GM21423 (cell line): ENCODE measurements at regions not wholly inside any gene's neighbourhood (a gene's known extent, or its start where the extent isn't known, plus 50 kb on each side); places are given as distances from the start of the nearest gene placed in this dataset.
"Not testable (repeated sequence)": the region's sequence is repeated elsewhere in the genome, so short reads cannot be mapped to it uniquely, and the experiment has no call there.

Experiments used
- ATAC-seq: cut with Tn5 transposase; IDR thresholded peaks from one replicate; pipeline ENCODE4 v1.9.1; 2021; ENCODE audit warnings: mild to moderate bottlenecking, moderate library complexity; ENCODE audit not compliant: unreplicated experiment

GRCh38 chr14:100416921-100417860 is 94.1 kb downstream of the SLC25A47 start:
- no peak for ATAC-seq

- ATAC-seq = no peak
These were observed 96.7 kb downstream of the SLC25A47 start for GRCh38 chr14:100419856-100420255.

GRCh38 chr14:100421756-100422470 is 98.8 kb downstream of the SLC25A47 start:
- ATAC-seq = no peak

GRCh38 chr14:100422556-100423316 is 99.6 kb downstream of the SLC25A47 start:
- ATAC-seq = no peak

- no peak for ATAC-seq
These were observed 100.3 kb downstream of the SLC25A47 start for GRCh38 chr14:100423317-100424010.

- no peak for ATAC-seq
These were observed 101.6 kb downstream of the SLC25A47 start for GRCh38 chr14:100424504-100425428.

- ATAC-seq = no peak
These were observed 102.3 kb downstream of the SLC25A47 start for GRCh38 chr14:100425429-100425827.

GRCh38 chr14:100426314-100426713 is 103.2 kb downstream of the SLC25A47 start:
- ATAC-seq = no peak

GRCh38 chr14:100427166-100427565 is 104.0 kb downstream of the SLC25A47 start:
- no peak for ATAC-seq

GRCh38 chr14:100428727-100429126 is 105.6 kb downstream of the SLC25A47 start:
- no peak for ATAC-seq

- no peak for ATAC-seq
These were observed 106.4 kb downstream of the SLC25A47 start for GRCh38 chr14:100429537-100429936.

GRCh38 chr14:100430571-100430970 is 107.4 kb downstream of the SLC25A47 start:
- no peak for ATAC-seq

GRCh38 chr14:100431461-100431860 is 108.3 kb downstream of the SLC25A47 start:
- ATAC-seq = not testable (repeated sequence)

GRCh38 chr14:100432652-100433427 is 109.7 kb downstream of the SLC25A47 start:
- ATAC-seq = no peak

- no peak for ATAC-seq
These were observed 110.3 kb downstream of the SLC25A47 start for GRCh38 chr14:100433428-100433814.

GRCh38 chr14:100434033-100434601 is 111.0 kb downstream of the SLC25A47 start:
- ATAC-seq = no peak

GRCh38 chr14:100434911-100435438 is 111.8 kb downstream of the SLC25A47 start:
- ATAC-seq = no peak

- ATAC-seq = no peak
These were observed 112.3 kb downstream of the SLC25A47 start for GRCh38 chr14:100435459-100435858.
